Body of pancreas (tissue), 4 donors: ENCODE measurements at regions not wholly inside any gene's neighbourhood (a gene's known extent, or its start where the extent isn't known, plus 50 kb on each side); places are given as distances from the start of the nearest gene placed in this dataset.

Experiments
- POLR2A ChIP-seq, 3 donors: fragments of 450-650 bp; IDR thresholded peaks; one replicate each; pipeline ENCODE4 v1.6.1; 2016; ENCODE audit warnings: antibody characterized with exemption in 3 of 3, mild to moderate bottlenecking in 2 of 3
- TF ChIP-seq, protein P1 (sequence below), 7 experiments: fragments of 450-650 bp in 4 of 7; fragments of 200-600 bp in 3 of 7; sonication (generic) in 3 of 7; IDR thresholded peaks; one replicate each; pipeline ENCODE4 v1.5.1; 2016 to 2019; ENCODE audit warnings: antibody characterized with exemption in 7 of 7

- TF ChIP-seq, protein P1, sequence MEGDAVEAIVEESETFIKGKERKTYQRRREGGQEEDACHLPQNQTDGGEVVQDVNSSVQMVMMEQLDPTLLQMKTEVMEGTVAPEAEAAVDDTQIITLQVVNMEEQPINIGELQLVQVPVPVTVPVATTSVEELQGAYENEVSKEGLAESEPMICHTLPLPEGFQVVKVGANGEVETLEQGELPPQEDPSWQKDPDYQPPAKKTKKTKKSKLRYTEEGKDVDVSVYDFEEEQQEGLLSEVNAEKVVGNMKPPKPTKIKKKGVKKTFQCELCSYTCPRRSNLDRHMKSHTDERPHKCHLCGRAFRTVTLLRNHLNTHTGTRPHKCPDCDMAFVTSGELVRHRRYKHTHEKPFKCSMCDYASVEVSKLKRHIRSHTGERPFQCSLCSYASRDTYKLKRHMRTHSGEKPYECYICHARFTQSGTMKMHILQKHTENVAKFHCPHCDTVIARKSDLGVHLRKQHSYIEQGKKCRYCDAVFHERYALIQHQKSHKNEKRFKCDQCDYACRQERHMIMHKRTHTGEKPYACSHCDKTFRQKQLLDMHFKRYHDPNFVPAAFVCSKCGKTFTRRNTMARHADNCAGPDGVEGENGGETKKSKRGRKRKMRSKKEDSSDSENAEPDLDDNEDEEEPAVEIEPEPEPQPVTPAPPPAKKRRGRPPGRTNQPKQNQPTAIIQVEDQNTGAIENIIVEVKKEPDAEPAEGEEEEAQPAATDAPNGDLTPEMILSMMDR (IDR thresholded peaks at IDR 0.05) = no peak
- TF ChIP-seq POLR2A (IDR thresholded peaks at IDR 0.05) = no peak
These were observed 447.7 kb downstream of the KIF4B start for GRCh38 chr5:155461304-155461703.
